A673 (cell line): ENCODE measurements at regions not wholly inside any gene's neighbourhood (a gene's known extent, or its start where the extent isn't known, plus 50 kb on each side); places are given as distances from the start of the nearest gene placed in this dataset.

ENCODE experiments used
- BruUV-seq: library from RNA; stranded (reverse); fragments of 400-500 nt; replicated peaks from 2 replicates; lab custom pipeline; 2021; lab: Mats Ljungman, UMichigan
- CTCF ChIA-PET: fragments of 300-600 bp; sonication (Branson Sonifier 250); formaldehyde crosslinking; loops from one replicate; lab custom pipeline; 2022; ENCODE audit warnings: antibody characterized with exemption; lab: Charles Lee
- POLR2A ChIA-PET: fragments of 300-600 bp; sonication (Branson Sonifier 250); formaldehyde crosslinking; loops from one replicate; lab custom pipeline; 2022; ENCODE audit warnings: antibody characterized with exemption; ENCODE audit not compliant: low non-redundant PET; lab: Charles Lee
- DNase-seq: peaks from one replicate; pipeline ENCODE4 v3.0.0-alpha.2; 2015; ENCODE audit warnings: low spot score
- H3K27ac ChIP-seq: fragments of 200-600 bp; sonication (generic); 2 replicates; pipeline ENCODE4 v1.5.1; 2016; ENCODE audit warnings: mixed run types, low read depth, mild to moderate bottlenecking, mixed read lengths, antibody characterized with exemption, low read length; ENCODE audit not compliant: poor library complexity, severe bottlenecking
- H3K27me3 ChIP-seq: fragments of 200-600 bp; sonication (generic); replicated peaks from 2 replicates; pipeline ENCODE4 v1.6.1; 2017; ENCODE audit warnings: mixed run types, low read depth, mild to moderate bottlenecking, mixed read lengths, antibody characterized with exemption, low read length; ENCODE audit not compliant: insufficient read depth, poor library complexity
- H3K36me3 ChIP-seq: fragments of 200-600 bp; sonication (generic); 2 replicates; pipeline ENCODE4 v1.6.1; 2016; ENCODE audit warnings: mixed run types, mild to moderate bottlenecking, mixed read lengths, antibody characterized with exemption, low read length; ENCODE audit not compliant: insufficient read depth, poor library complexity, severe bottlenecking
- H3K4me1 ChIP-seq: fragments of 200-600 bp; sonication (generic); 2 replicates; pipeline ENCODE4 v1.6.1; 2017; ENCODE audit warnings: mixed run types, mild to moderate bottlenecking, mixed read lengths, antibody characterized with exemption, low read length; ENCODE audit not compliant: insufficient read depth, poor library complexity, severe bottlenecking
- H3K4me3 ChIP-seq: fragments of 200-600 bp; sonication (generic); 2 replicates; pipeline ENCODE4 v1.5.1; 2016; ENCODE audit warnings: low read depth, mixed run types, mild to moderate bottlenecking, mixed read lengths, low read length; ENCODE audit not compliant: poor library complexity, severe bottlenecking
- H3K9me3 ChIP-seq: fragments of 200-600 bp; sonication (generic); 2 replicates; pipeline ENCODE4 v1.6.1; 2016; ENCODE audit warnings: mixed run types, low read depth, mild to moderate bottlenecking, mixed read lengths, antibody characterized with exemption, low read length; ENCODE audit not compliant: poor library complexity, severe bottlenecking
- EZH2 ChIP-seq: fragments of 200-600 bp; sonication (generic); IDR thresholded peaks from 2 replicates; pipeline ENCODE4 v1.6.1; 2017; ENCODE audit warnings: borderline replicate concordance, low read depth, mild to moderate bottlenecking, mixed read lengths, antibody characterized with exemption, low read length; ENCODE audit not compliant: poor library complexity, severe bottlenecking
- intact Hi-C: fragments of 100-400 bp; cut with micrococcal nuclease; formaldehyde crosslinking; loops from one replicate; pipeline ENCODE4 v1.10.0; 2022; ENCODE audit not compliant: unreplicated experiment
- TF ChIP-seq, protein P1 (sequence below): fragments of 300-800, 200-600 bp; sonication (generic); conservative IDR thresholded peaks from 2 replicates; pipeline ENCODE4 v1.5.1; 2017; ENCODE audit warnings: low read depth, mild to moderate bottlenecking, antibody characterized with exemption, low read length, moderate library complexity, mixed read lengths

GRCh38 chr22:49272546-49273125 lies 555.0 kb downstream of the BRD1 start:
- ChIA-PET CTCF (no interaction called here), POLR2A (no interaction called here)
- no TSS peak for BruUV-seq
- intact Hi-C loops = no loop called here
- Histone ChIP-seq H3K9me3 (no peaks in the 10 kb centered on the region), H3K4me1 (no peaks in the 10 kb centered on the region), H3K36me3 (no peaks in the 10 kb centered on the region), H3K4me3 (no peak overlapping the region), H3K27ac (no peak overlapping the region), H3K27me3 (no peaks in the 10 kb centered on the region)
- no peak for DNase-seq
- TF ChIP-seq, protein P1, sequence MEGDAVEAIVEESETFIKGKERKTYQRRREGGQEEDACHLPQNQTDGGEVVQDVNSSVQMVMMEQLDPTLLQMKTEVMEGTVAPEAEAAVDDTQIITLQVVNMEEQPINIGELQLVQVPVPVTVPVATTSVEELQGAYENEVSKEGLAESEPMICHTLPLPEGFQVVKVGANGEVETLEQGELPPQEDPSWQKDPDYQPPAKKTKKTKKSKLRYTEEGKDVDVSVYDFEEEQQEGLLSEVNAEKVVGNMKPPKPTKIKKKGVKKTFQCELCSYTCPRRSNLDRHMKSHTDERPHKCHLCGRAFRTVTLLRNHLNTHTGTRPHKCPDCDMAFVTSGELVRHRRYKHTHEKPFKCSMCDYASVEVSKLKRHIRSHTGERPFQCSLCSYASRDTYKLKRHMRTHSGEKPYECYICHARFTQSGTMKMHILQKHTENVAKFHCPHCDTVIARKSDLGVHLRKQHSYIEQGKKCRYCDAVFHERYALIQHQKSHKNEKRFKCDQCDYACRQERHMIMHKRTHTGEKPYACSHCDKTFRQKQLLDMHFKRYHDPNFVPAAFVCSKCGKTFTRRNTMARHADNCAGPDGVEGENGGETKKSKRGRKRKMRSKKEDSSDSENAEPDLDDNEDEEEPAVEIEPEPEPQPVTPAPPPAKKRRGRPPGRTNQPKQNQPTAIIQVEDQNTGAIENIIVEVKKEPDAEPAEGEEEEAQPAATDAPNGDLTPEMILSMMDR = no peak
- TF ChIP-seq EZH2 = no peak

- intact Hi-C loops = no loop called here
- BruUV-seq = no TSS peak
- Histone ChIP-seq H3K4me1 (no peaks in the 10 kb centered on the region), H3K4me3 (no peak overlapping the region), H3K27me3 (no peaks in the 10 kb centered on the region), H3K36me3 (no peaks in the 10 kb centered on the region), H3K9me3 (no peaks in the 10 kb centered on the region), H3K27ac (no peak overlapping the region)
- no peak for DNase-seq
- CTCF ChIA-PET = no interaction called here
- no peak for TF ChIP-seq EZH2
- TF ChIP-seq, protein P1 = no peak
- POLR2A ChIA-PET = no interaction called here
These were observed 555.8 kb downstream of the BRD1 start for GRCh38 chr22:49271831-49272230.

DNA sequence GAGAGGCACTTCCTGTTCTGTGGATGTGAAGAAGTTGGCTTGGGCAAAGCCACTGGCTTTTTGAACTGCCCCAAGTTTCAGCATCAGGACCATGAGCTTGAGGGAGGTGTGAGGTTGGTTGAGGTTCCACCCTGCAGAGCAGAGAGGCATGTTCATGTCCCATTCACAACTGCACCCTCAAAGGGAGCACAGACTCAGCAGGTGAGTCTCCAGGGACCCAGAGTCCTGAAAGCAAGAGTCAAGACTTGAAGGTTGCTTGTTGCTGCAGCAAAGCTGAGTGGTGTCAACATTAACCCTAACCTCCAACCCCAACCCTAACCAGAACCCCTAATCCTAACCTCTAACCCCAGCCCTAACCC lies 556.3 kb downstream of the BRD1 start:
- CTCF ChIA-PET = no interaction called here
- BruUV-seq = no TSS peak

More for the DNA sequence above, 556.3 kb downstream of the BRD1 start:
- no peak overlapping the region for H3K4me3 ChIP-seq
- H3K9me3 ChIP-seq = no peaks in the 10 kb centered on the region
- no peak overlapping the region for H3K27ac ChIP-seq
- no peaks in the 10 kb centered on the region for H3K27me3 ChIP-seq
- DNase-seq = no peak
- TF ChIP-seq, protein P1 = no peak
- no peak for TF ChIP-seq EZH2
- POLR2A ChIA-PET = no interaction called here
- H3K36me3 ChIP-seq = no peaks in the 10 kb centered on the region
- intact Hi-C loops = no loop called here
- H3K4me1 ChIP-seq = no peaks in the 10 kb centered on the region
